HG03045 (cell line): ENCODE measurements at regions not wholly inside any gene's neighbourhood (a gene's known extent, or its start where the extent isn't known, plus 50 kb on each side); places are given as distances from the start of the nearest gene placed in this dataset.
"Not testable (repeated sequence)": the region's sequence is repeated elsewhere in the genome, so short reads cannot be mapped to it uniquely, and the experiment has no call there.

Experiments used
- ATAC-seq: cut with Tn5 transposase; IDR thresholded peaks from one replicate; pipeline ENCODE4 v1.9.1; 2021; ENCODE audit warnings: mild to moderate bottlenecking, moderate library complexity; ENCODE audit not compliant: unreplicated experiment

DNA sequence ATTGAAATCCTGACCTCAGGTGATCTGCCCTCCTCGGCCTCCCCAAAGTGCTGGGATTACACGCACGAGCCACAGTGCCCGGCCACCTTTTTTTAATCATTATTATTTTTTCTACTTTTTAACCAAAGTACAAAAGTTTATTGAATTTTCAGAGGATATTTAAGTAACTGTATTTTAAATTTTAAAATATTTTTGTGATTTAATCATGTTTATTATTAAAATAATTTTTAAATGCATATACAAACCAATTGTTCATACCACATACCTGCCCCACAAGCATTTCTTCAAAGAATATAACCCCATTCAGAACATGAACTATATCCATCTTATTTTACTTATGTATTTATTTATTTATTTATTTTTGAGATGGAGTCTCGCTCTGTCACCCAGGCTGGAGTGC is 163.6 kb upstream of the MAP2 start:
- ATAC-seq: no peak

GRCh38 chr2:209261366-209262053 is 162.3 kb upstream of the MAP2 start:
- ATAC-seq: not testable (repeated sequence)

- no peak for ATAC-seq
Observed at GRCh38 chr2:209269024-209269423, 154.8 kb upstream of the MAP2 start.

- ATAC-seq: no peak
Observed at GRCh38 chr2:209276000-209276399, 147.8 kb upstream of the MAP2 start.

GRCh38 chr2:209277444-209277843 is 146.4 kb upstream of the MAP2 start:
- no peak for ATAC-seq

GRCh38 chr2:209298601-209299000 is 125.2 kb upstream of the MAP2 start:
- no peak for ATAC-seq

DNA sequence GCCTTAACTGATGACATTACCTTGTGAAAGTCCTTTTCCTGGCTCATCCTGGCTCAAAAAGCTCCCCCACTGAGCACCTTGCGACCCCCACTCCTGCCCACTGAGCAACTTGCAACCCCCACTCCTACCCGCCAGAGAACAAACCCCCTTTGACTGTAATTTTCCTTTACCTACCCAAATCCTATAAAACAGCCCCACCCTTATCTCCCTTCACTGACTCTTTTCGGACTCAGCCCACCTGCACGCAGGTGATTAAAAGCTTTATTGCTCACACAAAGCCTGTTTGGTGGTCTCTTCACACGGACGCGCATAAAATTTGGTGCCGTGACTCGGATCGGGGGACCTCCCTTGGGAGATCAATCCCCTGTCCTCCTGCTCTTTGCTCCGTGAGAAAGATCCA is 124.4 kb upstream of the MAP2 start:
- not testable (repeated sequence) for ATAC-seq

DNA sequence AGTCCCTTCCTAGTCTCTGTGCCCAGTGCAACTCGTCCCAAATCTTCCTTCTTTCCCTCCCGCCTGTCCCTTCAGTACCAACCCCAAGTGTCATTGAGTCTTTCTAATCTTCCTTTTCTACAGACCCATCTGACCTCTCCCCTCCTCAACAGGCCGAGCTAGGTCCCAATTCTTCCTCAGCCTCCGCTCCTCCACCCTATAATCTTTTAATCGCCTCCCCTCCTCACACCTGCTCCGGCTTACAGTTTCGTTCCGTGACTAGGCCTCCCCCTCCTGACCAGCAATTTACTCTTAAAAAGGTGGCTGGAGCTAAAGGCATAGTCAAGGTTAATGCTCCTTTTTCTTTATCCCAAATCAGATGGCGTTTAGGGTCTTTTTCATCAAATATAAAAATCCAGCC is 123.1 kb upstream of the MAP2 start:
- ATAC-seq: not testable (repeated sequence)

- ATAC-seq: no peak
Observed at GRCh38 chr2:209305026-209305425, 118.8 kb upstream of the MAP2 start.

GRCh38 chr2:209305746-209306196 is 118.1 kb upstream of the MAP2 start:
- no peak for ATAC-seq

GRCh38 chr2:209307161-209308001 is 116.5 kb upstream of the MAP2 start:
- ATAC-seq: no peak

DNA sequence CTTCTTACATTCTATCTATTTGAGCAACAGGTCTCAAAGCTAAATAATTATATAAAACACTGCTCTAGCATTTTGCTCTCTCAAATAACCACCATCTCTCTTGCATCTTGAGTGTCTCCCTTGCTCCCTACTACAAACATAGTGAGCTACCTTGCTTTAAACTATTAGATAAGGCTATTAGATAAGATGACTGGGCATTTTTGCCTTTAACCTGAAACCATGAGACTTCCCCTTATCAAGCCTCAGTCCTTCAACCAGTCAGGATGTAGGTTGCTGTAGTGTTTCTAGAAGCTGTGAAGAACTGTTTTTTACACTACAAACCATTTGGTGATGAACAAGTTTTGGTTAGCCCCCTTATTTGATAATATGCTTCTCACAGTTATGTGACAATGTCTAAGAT is 115.4 kb upstream of the MAP2 start:
- ATAC-seq: no peak

DNA sequence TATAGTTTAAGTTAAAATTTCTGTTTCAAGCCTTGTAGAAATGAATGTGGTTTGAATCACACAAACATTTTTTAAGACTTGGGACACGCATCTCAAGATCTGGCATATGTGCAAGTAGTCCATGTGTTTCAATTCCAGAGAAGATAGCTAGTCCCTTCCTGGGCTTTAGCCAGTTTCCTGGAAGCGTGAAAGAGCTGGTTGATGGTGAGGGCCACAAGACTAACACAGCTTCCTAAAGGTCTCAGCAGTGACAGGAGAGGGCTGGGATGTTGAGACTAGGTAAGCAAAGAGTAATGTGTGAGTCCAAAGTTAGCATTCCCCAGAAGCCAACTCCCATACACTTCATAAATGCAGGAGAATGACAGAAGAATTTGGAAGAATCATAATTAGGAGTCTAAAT is 111.9 kb upstream of the MAP2 start:
- ATAC-seq: no peak

DNA sequence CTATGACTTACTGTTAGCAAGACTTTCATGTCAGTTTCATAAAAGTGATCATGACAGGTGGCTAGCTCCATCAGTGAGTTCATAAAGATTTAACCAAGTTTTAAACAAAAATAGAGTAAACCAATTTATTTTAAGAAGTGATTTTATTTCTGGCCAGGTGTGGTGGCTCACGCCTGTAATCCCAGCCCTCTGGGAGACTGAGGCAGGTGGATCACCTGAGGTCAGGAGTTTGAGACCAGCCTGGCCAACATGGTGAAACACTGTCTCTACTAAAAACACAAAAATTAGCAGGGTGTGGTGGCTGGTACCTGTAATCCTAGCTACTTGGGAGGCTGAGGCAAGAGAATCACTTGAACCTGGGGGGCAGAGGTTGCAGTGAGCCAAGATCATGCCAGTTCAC is 111.4 kb upstream of the MAP2 start:
- not testable (repeated sequence) for ATAC-seq

DNA sequence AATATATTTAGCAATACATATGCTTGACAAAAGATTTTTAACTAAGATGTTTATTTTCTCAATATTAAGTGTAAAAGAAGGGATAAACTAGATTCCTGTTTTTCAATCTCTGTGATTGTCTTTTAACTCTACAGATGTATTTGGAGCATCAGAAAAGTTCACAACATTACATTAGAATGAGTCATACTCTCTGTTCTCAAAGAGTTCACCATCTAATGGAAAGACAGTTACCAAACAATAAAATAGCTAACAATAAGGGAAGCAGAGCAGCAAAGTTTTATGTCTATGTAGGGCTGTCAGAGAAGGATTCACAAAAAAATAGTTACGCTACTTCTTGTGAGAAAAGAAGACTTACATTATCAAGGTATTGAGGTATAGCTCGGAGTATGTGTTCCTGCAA is 109.2 kb upstream of the MAP2 start:
- no peak for ATAC-seq

DNA sequence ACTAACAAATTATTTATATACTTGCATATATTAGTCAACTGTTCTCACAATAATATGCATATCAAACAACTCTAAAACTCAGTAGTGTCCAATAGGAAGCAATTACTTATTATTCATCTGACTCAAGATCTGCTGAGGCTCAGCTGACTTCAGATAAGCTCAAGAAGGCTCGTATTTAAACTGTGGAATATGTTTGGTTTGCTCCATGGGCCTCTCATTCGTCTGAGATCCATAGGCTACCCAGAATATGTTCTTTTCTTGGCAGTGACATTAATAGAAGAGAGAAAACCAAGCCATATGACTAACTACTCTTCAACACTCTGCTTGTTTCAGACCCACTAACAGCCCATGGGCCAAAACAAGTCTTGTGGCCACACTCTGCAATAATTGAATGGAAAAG is 107.7 kb upstream of the MAP2 start:
- ATAC-seq: no peak

DNA sequence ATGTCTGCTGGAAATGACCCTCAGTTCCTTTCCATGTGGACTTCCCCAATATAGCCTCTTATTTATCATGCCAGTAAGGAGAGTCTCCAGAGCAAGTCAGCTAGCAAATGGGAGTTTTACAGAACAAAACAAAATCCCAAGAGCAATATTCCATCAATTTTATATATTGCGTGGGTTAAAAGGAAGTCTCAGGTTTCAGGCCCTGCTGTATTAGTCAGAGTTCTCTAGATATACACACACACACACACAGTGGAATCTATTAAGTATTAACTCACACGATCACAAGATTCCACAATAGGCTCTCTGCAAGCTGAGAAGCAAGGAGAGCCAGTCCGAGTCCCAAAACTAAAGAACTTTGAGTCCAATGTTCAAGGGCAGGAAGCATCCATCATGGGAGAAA is 102.8 kb upstream of the MAP2 start:
- ATAC-seq: no peak

GRCh38 chr2:209321581-209321980 is 102.3 kb upstream of the MAP2 start:
- ATAC-seq: no peak

DNA sequence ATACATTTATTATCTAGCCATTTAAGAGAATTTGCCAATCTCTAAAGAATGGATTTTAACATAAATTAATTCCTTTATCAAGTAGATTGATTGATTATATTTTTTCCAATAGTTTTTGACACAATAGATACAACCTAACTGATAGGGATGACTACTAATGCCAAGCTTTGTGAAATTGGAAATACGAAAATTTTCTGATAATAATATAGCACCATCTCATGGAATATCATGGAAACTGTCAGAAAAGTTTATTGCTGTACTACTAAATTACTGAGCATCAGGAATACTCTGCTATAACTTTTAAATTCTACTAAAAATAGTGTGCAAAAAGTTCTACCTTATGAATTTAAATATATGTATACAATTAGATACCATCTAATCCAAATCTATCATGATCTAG is 101.8 kb upstream of the MAP2 start:
- ATAC-seq: no peak

DNA sequence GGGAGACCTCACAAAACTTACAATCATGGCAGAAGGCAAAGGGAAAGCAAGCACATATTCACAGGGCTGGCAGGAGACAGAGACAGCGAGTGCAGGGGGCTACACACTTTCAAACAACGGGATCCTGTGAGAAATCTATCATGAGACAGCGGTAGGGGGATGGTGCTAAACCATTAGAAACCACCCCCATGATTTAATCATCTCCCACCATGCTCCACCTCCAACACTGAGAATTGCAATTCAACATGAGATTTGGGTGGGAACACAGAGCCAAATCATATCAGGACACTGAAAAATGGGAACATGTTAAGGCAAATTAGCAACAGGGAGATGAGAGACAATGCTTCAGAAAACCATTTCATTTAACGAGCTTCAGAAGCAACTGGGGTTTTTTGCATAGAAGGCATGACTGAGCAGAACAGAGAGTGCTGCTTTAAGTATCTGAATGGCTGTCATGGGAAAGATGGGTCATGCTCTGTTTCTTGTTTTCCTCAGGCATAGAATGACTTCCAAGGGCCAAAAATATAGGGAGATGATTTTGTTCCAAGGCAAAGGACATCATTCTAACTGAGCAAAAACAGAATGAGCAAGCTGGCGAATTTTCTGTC is 100.8 kb upstream of the MAP2 start:
- no peak for ATAC-seq

DNA sequence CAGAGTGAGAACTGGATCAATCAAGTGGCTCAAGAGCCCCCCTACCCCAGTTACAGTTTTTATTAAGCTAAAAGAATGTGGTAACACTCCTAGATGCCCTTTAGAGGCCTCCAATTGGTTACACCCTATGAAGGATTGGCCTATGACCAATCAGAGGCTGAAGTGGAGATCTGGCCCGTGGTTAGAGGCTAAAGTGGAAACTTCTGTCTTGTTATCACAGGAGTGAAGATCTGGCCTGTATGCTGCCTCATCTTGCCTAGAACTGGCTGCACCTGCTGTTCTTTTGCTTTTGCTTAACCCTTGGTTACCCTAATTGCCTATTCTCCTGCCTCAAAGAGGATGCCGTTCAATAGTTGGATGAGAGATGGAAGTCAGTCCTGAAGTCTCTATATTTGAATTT is 100.1 kb upstream of the MAP2 start:
- ATAC-seq: no peak

GRCh38 chr2:209324281-209324680 is 99.6 kb upstream of the MAP2 start:
- ATAC-seq: no peak
